HL-60 (cell line): ENCODE measurements at regions not wholly inside any gene's neighbourhood (a gene's known extent, or its start where the extent isn't known, plus 50 kb on each side); places are given as distances from the start of the nearest gene placed in this dataset.

Experiments used
- DNase-seq, 2 experiments: peaks; one replicate each; pipeline ENCODE4 v3.0.0-alpha.2; 2010 to 2020; ENCODE audit warnings: low read depth in 1 of 2, low spot score in 1 of 2
- H3K27ac ChIP-seq: fragments of 250-450 bp; sonication (Bioruptor Pico); replicated peaks from 2 replicates; pipeline ENCODE4 v1.5.1; 2020; ENCODE audit warnings: mild to moderate bottlenecking, moderate library complexity
- H3K27me3 ChIP-seq: fragments of 250-450 bp; sonication (Bioruptor Pico); 2 replicates; pipeline ENCODE4 v1.5.1; 2021; ENCODE audit warnings: mild to moderate bottlenecking, moderate library complexity; ENCODE audit not compliant: insufficient read depth, poor library complexity, severe bottlenecking
- H3K4me3 ChIP-seq: replicated peaks from 2 replicates; pipeline ENCODE4 v1.5.1; 2011; ENCODE audit warnings: mild to moderate bottlenecking, control low read depth, low read length; ENCODE audit not compliant: insufficient read depth
- CTCF ChIP-seq: IDR thresholded peaks from one replicate; pipeline ENCODE4 v1.5.1; 2011; ENCODE audit warnings: low read length, control low read depth, inconsistent platforms; ENCODE audit not compliant: insufficient read depth
- GABPA ChIP-seq: IDR thresholded peaks from 2 replicates; pipeline ENCODE4 v1.6.1; 2012; ENCODE audit warnings: low read depth
- POLR2AphosphoS5 ChIP-seq: IDR thresholded peaks from 2 replicates; pipeline ENCODE4 v1.6.1; 2012; ENCODE audit warnings: low read depth
- REST ChIP-seq: IDR thresholded peaks from 2 replicates; pipeline ENCODE4 v1.6.1; 2012; ENCODE audit warnings: low read depth; ENCODE audit not compliant: insufficient replicate concordance
- SPI1 ChIP-seq: IDR thresholded peaks from 2 replicates; pipeline ENCODE4 v1.6.1; 2012; ENCODE audit warnings: low read depth, mild to moderate bottlenecking, borderline replicate concordance

GRCh38 chr9:10704720-10705119 lies 91.9 kb upstream of the PTPRD start:
- DNase-seq, result no peak

GRCh38 chr9:10705383-10705782 lies 92.6 kb upstream of the PTPRD start:
- TF ChIP-seq POLR2AphosphoS5, result no peak
- TF ChIP-seq SPI1, result no peak
- no peak for TF ChIP-seq CTCF
- TF ChIP-seq GABPA, result no peak
- TF ChIP-seq REST, result no peak
- DNase-seq, result no peak
- no peaks in the 10 kb centered on the region for H3K27me3 ChIP-seq
- H3K27ac ChIP-seq, result no peak overlapping the region
- H3K4me3 ChIP-seq, result no peak overlapping the region

More at GRCh38 chr9:10704720-10705119, 91.9 kb upstream of the PTPRD start:
- no peaks in the 10 kb centered on the region for H3K27me3 ChIP-seq
- H3K4me3 ChIP-seq, result no peak overlapping the region
- TF ChIP-seq CTCF (no peak), POLR2AphosphoS5 (no peak), GABPA (no peak), SPI1 (no peak), REST (no peak)
- H3K27ac ChIP-seq, result no peak overlapping the region

GRCh38 chr9:10706788-10707187 lies 94.0 kb upstream of the PTPRD start:
- TF ChIP-seq GABPA, result no peak
- no peak for TF ChIP-seq CTCF
- no peak for TF ChIP-seq POLR2AphosphoS5
- TF ChIP-seq SPI1, result no peak
- no peak for TF ChIP-seq REST
- H3K4me3 ChIP-seq, result no peak overlapping the region
- no peak overlapping the region for H3K27ac ChIP-seq
- no peak for DNase-seq
- H3K27me3 ChIP-seq, result no peaks in the 10 kb centered on the region
